ENCODE measurements at regions not wholly inside any gene's neighbourhood (a gene's known extent, or its start where the extent isn't known, plus 50 kb on each side); places are given as distances from the start of the nearest gene placed in this dataset.
A peak's percentile ranks its signal among the peaks of the same experiment; 100 is the strongest.

GRCh38 chr4:38396845-38397547, 267.0 kb upstream of the KLF3 start:
- no peak for TF ChIP-seq CTCF (IDR thresholded peaks at IDR 0.05; ENCODE audit: extremely low read depth, missing control alignments)
- DNase-seq (ENCODE audit: low spot score): no peak

- no peak for TF ChIP-seq CTCF (IDR thresholded peaks at IDR 0.05; ENCODE audit: extremely low read depth, missing control alignments)
- no peak for DNase-seq (ENCODE audit: low spot score)
Measured at GRCh38 chr4:38400946-38401345, 263.1 kb upstream of the KLF3 start.

- DNase-seq (ENCODE audit: low spot score): no peak
- TF ChIP-seq CTCF (IDR thresholded peaks at IDR 0.05; ENCODE audit: extremely low read depth, missing control alignments): no peak
Measured at GRCh38 chr4:38406243-38406642, 257.8 kb upstream of the KLF3 start.

- no peak for TF ChIP-seq CTCF (IDR thresholded peaks at IDR 0.05; ENCODE audit: extremely low read depth, missing control alignments)
- DNase-seq (ENCODE audit: low spot score): no peak
Measured at GRCh38 chr4:38409852-38410251, 254.1 kb upstream of the KLF3 start.

- peak; percentile 61 for DNase-seq (ENCODE audit: low spot score)
- TF ChIP-seq CTCF (IDR thresholded peaks at IDR 0.05; ENCODE audit: extremely low read depth, missing control alignments): no peak
Measured at GRCh38 chr4:38411092-38411491, 252.9 kb upstream of the KLF3 start.

- DNase-seq (ENCODE audit: low spot score): no peak
- TF ChIP-seq CTCF (IDR thresholded peaks at IDR 0.05; ENCODE audit: extremely low read depth, missing control alignments): no peak
Measured at GRCh38 chr4:38411981-38412536, 251.9 kb upstream of the KLF3 start.

GRCh38 chr4:38413524-38414341, 250.3 kb upstream of the KLF3 start:
- no peak for DNase-seq (ENCODE audit: low spot score)
- no peak for TF ChIP-seq CTCF (IDR thresholded peaks at IDR 0.05; ENCODE audit: extremely low read depth, missing control alignments)

All from GM20000 (cell line).